H1 (cell line): ENCODE measurements at regions not wholly inside any gene's neighbourhood (a gene's known extent, or its start where the extent isn't known, plus 50 kb on each side); places are given as distances from the start of the nearest gene placed in this dataset.
"Not testable (repeated sequence)": the region's sequence is repeated elsewhere in the genome, so short reads cannot be mapped to it uniquely, and the experiment has no call there.

Source experiments
- CTCF ChIA-PET: fragments of 300-600 bp; sonication (Branson Sonifier 250); formaldehyde crosslinking; loops from one replicate; lab custom pipeline; 2021; ENCODE audit not compliant: partially characterized antibody; lab: Charles Lee
- POLR2A ChIA-PET: fragments of 300-600 bp; sonication (Branson Sonifier 250); formaldehyde crosslinking; loops from one replicate; lab custom pipeline; 2021; ENCODE audit warnings: inconsistent platforms; ENCODE audit not compliant: partially characterized antibody; lab: Charles Lee
- DNase-seq, 2 experiments: peaks; one replicate each; pipeline versions ENCODE4 v3.0.0 to v3.0.0-alpha.2; 2010 to 2022; ENCODE audit warnings: low spot score in 2 of 2, low read depth in 1 of 2, mixed read lengths in 1 of 2
- FAIRE-seq: peaks from 2 replicates; lab custom pipeline; 2011; peaks lifted over from hg19 to GRCh38; lab: Jason Lieb, UNC
- H2AFZ ChIP-seq: 2 replicates; pipeline ENCODE4 v1.8.1; 2012; ENCODE audit warnings: low read length, inconsistent platforms
- H2AK5ac ChIP-seq: 2 replicates; pipeline ENCODE4 v1.6.1; 2013; ENCODE audit warnings: low read depth, low read length
- H2BK120ac ChIP-seq: replicated peaks from 2 replicates; pipeline ENCODE3; 2013; ENCODE audit warnings: low read depth, low read length, inconsistent platforms
- H2BK12ac ChIP-seq: 2 replicates; pipeline ENCODE4 v1.6.1; 2013; ENCODE audit warnings: low read depth, low read length
- H2BK15ac ChIP-seq: 2 replicates; pipeline ENCODE4 v1.6.1; 2013; ENCODE audit warnings: low read length
- H2BK20ac ChIP-seq: 2 replicates; pipeline ENCODE4 v1.6.1; 2013; ENCODE audit warnings: low read length
- H2BK5ac ChIP-seq: 2 replicates; pipeline ENCODE4 v1.6.1; 2013; ENCODE audit warnings: low read depth, low read length
- H3K14ac ChIP-seq: 2 replicates; pipeline ENCODE4 v1.6.1; 2013; ENCODE audit warnings: inconsistent platforms; ENCODE audit not compliant: insufficient read length
- H3K18ac ChIP-seq: 2 replicates; pipeline ENCODE4 v1.6.1; 2013; ENCODE audit warnings: low read length; ENCODE audit errors: extremely low read depth
- H3K23ac ChIP-seq: 2 replicates; pipeline ENCODE4 v1.6.1; 2013; ENCODE audit warnings: inconsistent platforms; ENCODE audit not compliant: insufficient read length
- H3K23me2 ChIP-seq: 2 replicates; pipeline ENCODE4 v1.6.1; 2013; ENCODE audit warnings: low read depth, low read length
- H3K27ac ChIP-seq: 2 replicates; pipeline ENCODE4 v1.6.1; 2011; ENCODE audit warnings: low read depth, low read length, inconsistent platforms
- H3K27me3 ChIP-seq, 4 experiments: replicated peaks in 1 of 4; 1 replicate in 1 of 4; 2 replicates in 3 of 4; pipeline versions ENCODE4 v1.6.1 to v1.8.1; 2011 to 2013; ENCODE audit warnings: low read length in 3 of 4, mild to moderate bottlenecking in 3 of 4, inconsistent platforms in 2 of 4, mixed read lengths in 2 of 4, moderate library complexity in 1 of 4; ENCODE audit not compliant: control insufficient read depth in 3 of 4, insufficient read depth in 3 of 4; ENCODE audit errors: extremely low read depth in 1 of 4
- H3K36me3 ChIP-seq, 4 experiments: 2 replicates each; pipeline versions ENCODE4 v1.6.1 to v1.8.1; 2011 to 2013; ENCODE audit warnings: mild to moderate bottlenecking in 4 of 4, low read length in 3 of 4, moderate library complexity in 2 of 4, control low read depth in 1 of 4, inconsistent platforms in 1 of 4; ENCODE audit not compliant: insufficient read depth in 4 of 4, control insufficient read depth in 2 of 4
- H3K4ac ChIP-seq: replicated peaks from 2 replicates; pipeline ENCODE3; 2013; ENCODE audit warnings: low read length, low read depth, mixed read lengths, inconsistent platforms; ENCODE audit not compliant: insufficient read length
- H3K4me1 ChIP-seq, 4 experiments: replicated peaks in 1 of 4; 1 replicate in 1 of 4; 2 replicates in 3 of 4; pipeline versions ENCODE4 v1.6.1 to v1.8.1; 2011 to 2013; ENCODE audit warnings: low read length in 3 of 4, inconsistent platforms in 2 of 4, mixed read lengths in 1 of 4; ENCODE audit not compliant: insufficient read depth in 4 of 4, control insufficient read depth in 3 of 4
- H3K4me2 ChIP-seq, 2 experiments: 2 replicates each; pipeline versions ENCODE4 v1.6.1 to v1.8.1; 2011 to 2013; ENCODE audit warnings: low read depth in 2 of 2, low read length in 2 of 2, control low read depth in 1 of 2, inconsistent platforms in 1 of 2, mild to moderate bottlenecking in 1 of 2; ENCODE audit not compliant: insufficient read depth in 1 of 2
- H3K4me3 ChIP-seq, 4 experiments: fragments of 200-600, 300-600 bp in 1 of 4; sonication (generic), shearing (Covaris generic), sonication (Bioruptor Twin) in 1 of 4; 2 replicates each; pipeline versions ENCODE4 v1.5.1 to v1.8.1; 2011 to 2016; ENCODE audit warnings: low read length in 4 of 4, low read depth in 3 of 4, control low read depth in 2 of 4, inconsistent platforms in 2 of 4, mild to moderate bottlenecking in 2 of 4, mixed read lengths in 1 of 4, moderate library complexity in 1 of 4; ENCODE audit not compliant: insufficient read depth in 2 of 4; ENCODE audit errors: extremely low read depth in 1 of 4
- H3K56ac ChIP-seq: replicated peaks from 2 replicates; pipeline ENCODE3; 2013; ENCODE audit warnings: low read depth, mild to moderate bottlenecking, mixed read lengths, low read length, inconsistent platforms; ENCODE audit not compliant: insufficient read length
- H3K79me1 ChIP-seq: 2 replicates; pipeline ENCODE4 v1.6.1; 2013; ENCODE audit warnings: low read depth, low read length, control low read depth
- H3K79me2 ChIP-seq, 2 experiments: 2 replicates each; pipeline versions ENCODE4 v1.6.1 to v1.8.1; 2012 to 2013; ENCODE audit warnings: low read length in 2 of 2, mild to moderate bottlenecking in 2 of 2, inconsistent platforms in 1 of 2; ENCODE audit not compliant: insufficient read depth in 2 of 2, control insufficient read depth in 1 of 2
- H3K9ac ChIP-seq, 4 experiments: replicated peaks in 1 of 4; 1 replicate in 1 of 4; 2 replicates in 3 of 4; pipeline versions ENCODE4 v1.6.1 to v1.8.1; 2011 to 2013; ENCODE audit warnings: low read depth in 3 of 4, low read length in 3 of 4, control low read depth in 2 of 4, mild to moderate bottlenecking in 2 of 4, moderate library complexity in 2 of 4, inconsistent platforms in 1 of 4; ENCODE audit errors: extremely low read depth in 1 of 4
- H3K9me3 ChIP-seq, 2 experiments: 2 replicates each; pipeline versions ENCODE4 v1.6.1 to v1.8.1; 2012 to 2013; ENCODE audit warnings: mild to moderate bottlenecking in 2 of 2, moderate library complexity in 2 of 2, control low read depth in 1 of 2, inconsistent platforms in 1 of 2, low read depth in 1 of 2, low read length in 1 of 2, mixed read lengths in 1 of 2; ENCODE audit not compliant: insufficient read depth in 2 of 2
- H4K20me1 ChIP-seq, 2 experiments: replicated peaks in 1 of 2; 2 replicates each; pipeline versions ENCODE3 to v1.8.1; 2011 to 2013; ENCODE audit warnings: inconsistent platforms in 2 of 2, low read length in 2 of 2, mild to moderate bottlenecking in 1 of 2; ENCODE audit not compliant: insufficient read depth in 2 of 2, control insufficient read depth in 1 of 2
- H4K5ac ChIP-seq: 2 replicates; pipeline ENCODE4 v1.6.1; 2013; ENCODE audit warnings: low read length, low read depth, mixed read lengths, inconsistent platforms; ENCODE audit not compliant: insufficient read length
- H4K8ac ChIP-seq: 2 replicates; pipeline ENCODE4 v1.8.0; 2013; ENCODE audit warnings: mild to moderate bottlenecking, moderate library complexity, low read length, inconsistent platforms; ENCODE audit not compliant: insufficient read depth; ENCODE audit errors: extremely low read depth
- H4K91ac ChIP-seq: replicated peaks from 2 replicates; pipeline ENCODE3; 2013; ENCODE audit warnings: low read length, mixed read lengths, inconsistent platforms; ENCODE audit not compliant: insufficient read length
- BCL11A ChIP-seq, 2 experiments: IDR thresholded peaks; one replicate each; pipeline ENCODE4 v1.6.1; 2011; ENCODE audit warnings: low read depth in 2 of 2, low read length in 2 of 2, mild to moderate bottlenecking in 2 of 2
- CEBPB ChIP-seq: IDR thresholded peaks from 2 replicates; pipeline ENCODE4 v1.6.1; 2012; ENCODE audit warnings: low read depth, low read length
- EP300 ChIP-seq, 2 experiments: IDR thresholded peaks; 1 replicate in 1 of 2; 2 replicates in 1 of 2; pipeline ENCODE4 v1.6.1; 2011 to 2012; ENCODE audit warnings: low read depth in 2 of 2, low read length in 2 of 2, mild to moderate bottlenecking in 2 of 2, borderline replicate concordance in 1 of 2, inconsistent platforms in 1 of 2, moderate library complexity in 1 of 2
- HDAC2 ChIP-seq, 2 experiments: fragments of 300-600 bp in 1 of 2; sonication (generic) in 1 of 2; IDR thresholded peaks; 2 replicates each; pipeline ENCODE4 v1.6.1; 2011 to 2012; ENCODE audit warnings: low read depth in 2 of 2, low read length in 2 of 2, mild to moderate bottlenecking in 2 of 2, moderate library complexity in 2 of 2, borderline replicate concordance in 1 of 2, inconsistent platforms in 1 of 2
- MAFK ChIP-seq: IDR thresholded peaks from 2 replicates; pipeline ENCODE4 v1.6.1; 2012; ENCODE audit warnings: low read depth, mild to moderate bottlenecking, improper control_type of control experiment, low read length
- POLR2AphosphoS5 ChIP-seq: IDR thresholded peaks from 2 replicates; pipeline ENCODE4 v1.6.1; 2011; ENCODE audit warnings: low read depth, low read length
- POU5F1 ChIP-seq: IDR thresholded peaks from 2 replicates; pipeline ENCODE4 v1.6.1; 2011; ENCODE audit warnings: low read depth, mild to moderate bottlenecking, low read length, moderate library complexity
- SIN3A ChIP-seq, 2 experiments: IDR thresholded peaks in 1 of 2; conservative IDR thresholded peaks in 1 of 2; 2 replicates each; pipeline ENCODE4 v1.6.1; 2011 to 2012; ENCODE audit warnings: low read length in 2 of 2, improper control_type of control experiment in 1 of 2, low read depth in 1 of 2, mild to moderate bottlenecking in 1 of 2
- WGBS, 2 experiments: shearing (Covaris generic) in 1 of 2; methylation state at CpG; one replicate each; pipeline versions ENCODE4 v1.1.6 to v1.1.7; 2013 to 2015; ENCODE audit warnings: low lambda C conversion rate in 2 of 2, mixed read lengths in 2 of 2, inconsistent platforms in 1 of 2, low coverage in 1 of 2, missing lambda C conversion rate in 1 of 2; ENCODE audit not compliant: insufficient replicate concordance in 2 of 2, insufficient coverage in 1 of 2, insufficient read length in 1 of 2; ENCODE audit errors: extremely low coverage in 1 of 2, missing lambda C conversion rate in 1 of 2; 5-methylcytosine and 5-hydroxymethylcytosine counted together
- TF ChIP-seq, protein P1 (sequence below): IDR thresholded peaks from 2 replicates; pipeline ENCODE4 v1.6.1; 2012; ENCODE audit warnings: inconsistent platforms

DNA sequence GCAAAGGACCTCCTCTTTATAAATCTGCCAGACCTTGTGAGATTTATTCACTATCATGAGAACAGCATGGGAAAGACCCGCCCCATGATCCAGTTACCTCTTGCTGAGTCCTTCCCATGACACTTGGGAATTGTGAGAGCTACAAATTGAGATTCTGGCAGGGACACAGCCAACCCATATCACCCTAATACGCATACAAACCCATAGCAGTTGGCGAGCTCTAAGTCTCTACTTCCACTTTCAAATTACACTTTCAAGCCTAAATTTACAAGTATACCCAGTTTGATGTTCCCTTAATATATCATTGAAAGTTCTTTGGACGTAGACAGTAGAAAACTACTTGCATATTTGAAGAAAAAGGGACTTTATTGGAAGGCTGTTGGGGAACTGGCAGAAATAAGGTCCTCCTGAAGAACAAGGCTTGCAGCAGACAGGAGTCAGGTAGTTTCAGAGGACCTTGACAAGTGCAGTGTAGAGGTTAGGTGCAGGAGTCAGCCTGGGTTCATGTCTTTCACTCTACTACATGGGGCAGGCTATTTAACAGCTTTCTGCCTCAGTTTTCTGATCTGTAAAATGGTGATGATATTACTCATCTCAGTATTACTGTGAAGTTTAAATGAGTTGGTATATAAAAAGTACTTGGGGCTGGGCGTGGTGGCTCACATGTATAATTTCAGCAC, 107.9 kb upstream of the EEF2KMT start (continued):
- TF ChIP-seq HDAC2 (IDR thresholded peaks at IDR 0.05; ENCODE audit: borderline replicate concordance in 1 of 2, low read depth in 2 of 2, low read length in 2 of 2), result no peak
- TF ChIP-seq EP300 (IDR thresholded peaks at IDR 0.05; ENCODE audit: borderline replicate concordance in 1 of 2, low read depth in 2 of 2, low read length in 2 of 2), result no peak
- TF ChIP-seq POU5F1, result no peak
- TF ChIP-seq, protein P1, sequence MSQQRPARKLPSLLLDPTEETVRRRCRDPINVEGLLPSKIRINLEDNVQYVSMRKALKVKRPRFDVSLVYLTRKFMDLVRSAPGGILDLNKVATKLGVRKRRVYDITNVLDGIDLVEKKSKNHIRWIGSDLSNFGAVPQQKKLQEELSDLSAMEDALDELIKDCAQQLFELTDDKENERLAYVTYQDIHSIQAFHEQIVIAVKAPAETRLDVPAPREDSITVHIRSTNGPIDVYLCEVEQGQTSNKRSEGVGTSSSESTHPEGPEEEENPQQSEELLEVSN, result no peak
- no peak for TF ChIP-seq CEBPB
- no peak for TF ChIP-seq BCL11A (IDR thresholded peaks at IDR 0.05; ENCODE audit: low read depth in 2 of 2, low read length in 2 of 2)
- TF ChIP-seq MAFK, result no peak
- TF ChIP-seq SIN3A (conservative IDR thresholded peaks at IDR 0.05 in 1 of 2, IDR thresholded peaks at IDR 0.05 in 1 of 2; ENCODE audit: low read depth in 1 of 2, low read length in 2 of 2), result no peak
- TF ChIP-seq POLR2AphosphoS5, result no peak
- TF ChIP-seq, all 59 proteins: peak for 0

DNA sequence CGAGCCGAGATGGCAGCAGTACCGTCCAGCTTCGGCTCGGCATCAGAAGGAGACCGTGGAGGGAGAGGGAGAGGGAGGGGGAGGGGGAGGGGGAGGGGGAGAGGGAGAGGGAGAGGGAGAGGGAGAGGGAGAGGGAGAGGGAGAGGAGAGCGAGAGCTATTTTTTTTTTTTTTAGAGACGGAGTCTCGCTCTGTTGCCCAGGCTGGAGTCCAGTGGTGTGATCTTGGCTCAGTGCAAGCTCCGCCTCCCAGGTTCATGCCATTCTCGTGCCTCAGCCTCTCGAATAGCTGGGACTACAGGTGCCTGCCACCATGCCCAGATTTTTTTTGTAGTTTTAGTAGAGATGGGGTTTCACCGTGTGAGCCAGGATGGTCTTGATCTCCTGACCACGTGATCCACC, 106.1 kb upstream of the EEF2KMT start:
- H2BK15ac ChIP-seq, H3K4me1 ChIP-seq, H4K20me1 ChIP-seq, H3K4me2 ChIP-seq, FAIRE-seq, H3K79me1 ChIP-seq, H3K23me2 ChIP-seq, H2BK120ac ChIP-seq, H3K9me3 ChIP-seq, H3K56ac ChIP-seq, DNase-seq, H3K36me3 ChIP-seq, H3K4ac ChIP-seq, H3K18ac ChIP-seq, H3K27ac ChIP-seq, H3K14ac ChIP-seq, H3K23ac ChIP-seq, H2BK12ac ChIP-seq, H3K27me3 ChIP-seq, H3K9ac ChIP-seq, H2AFZ ChIP-seq, H4K91ac ChIP-seq, H2BK20ac ChIP-seq, H3K4me3 ChIP-seq, H4K5ac ChIP-seq, H2AK5ac ChIP-seq, H4K8ac ChIP-seq, POLR2A ChIA-PET, H2BK5ac ChIP-seq, H3K79me2 ChIP-seq, CTCF ChIA-PET: not testable (repeated sequence)
- 100% methylated on average over 2 of the region's 14 CpGs; no CpG with 5 or more reads in 1 of the 2 experiments for WGBS, 2 experiments
